ENCODE measurements at regions not wholly inside any gene's neighbourhood (a gene's known extent, or its start where the extent isn't known, plus 50 kb on each side); places are given as distances from the start of the nearest gene placed in this dataset.

DNA sequence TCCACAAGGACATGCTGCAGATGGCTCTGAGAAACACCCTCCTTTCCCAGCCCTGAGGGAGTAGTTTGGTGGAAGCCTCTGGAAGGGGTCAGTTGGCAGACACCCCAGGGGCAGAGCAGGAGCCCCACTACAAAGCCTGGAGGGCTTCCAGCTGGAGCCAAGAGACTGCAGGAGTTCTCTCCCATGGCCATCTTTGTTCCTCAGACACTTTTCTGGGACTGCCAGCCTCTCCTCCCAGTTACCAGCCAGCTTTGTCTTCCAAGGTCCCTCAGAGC is 91.0 kb upstream of the PJA1 start (continued):
- TF ChIP-seq MEF2A (IDR thresholded peaks at IDR 0.05; ENCODE audit: insufficient read depth, low read depth, low read length) (no peak), SMAD5 (IDR thresholded peaks at IDR 0.05; ENCODE audit: low read depth) (no peak), SMARCA5 (IDR thresholded peaks at IDR 0.05) (no peak), ASH2L (IDR thresholded peaks at IDR 0.05; ENCODE audit: borderline replicate concordance, low read depth) (no peak), IRF4 (IDR thresholded peaks at IDR 0.05; ENCODE audit: low read depth, low read length) (no peak), CREB1 (IDR thresholded peaks at IDR 0.05; ENCODE audit: low read depth) (no peak), JUND (IDR thresholded peaks at IDR 0.05; ENCODE audit: low read depth, low read length) (no peak), ESRRA (IDR thresholded peaks at IDR 0.05; ENCODE audit: low read length) (no peak)
- TF ChIP-seq, protein P1, sequence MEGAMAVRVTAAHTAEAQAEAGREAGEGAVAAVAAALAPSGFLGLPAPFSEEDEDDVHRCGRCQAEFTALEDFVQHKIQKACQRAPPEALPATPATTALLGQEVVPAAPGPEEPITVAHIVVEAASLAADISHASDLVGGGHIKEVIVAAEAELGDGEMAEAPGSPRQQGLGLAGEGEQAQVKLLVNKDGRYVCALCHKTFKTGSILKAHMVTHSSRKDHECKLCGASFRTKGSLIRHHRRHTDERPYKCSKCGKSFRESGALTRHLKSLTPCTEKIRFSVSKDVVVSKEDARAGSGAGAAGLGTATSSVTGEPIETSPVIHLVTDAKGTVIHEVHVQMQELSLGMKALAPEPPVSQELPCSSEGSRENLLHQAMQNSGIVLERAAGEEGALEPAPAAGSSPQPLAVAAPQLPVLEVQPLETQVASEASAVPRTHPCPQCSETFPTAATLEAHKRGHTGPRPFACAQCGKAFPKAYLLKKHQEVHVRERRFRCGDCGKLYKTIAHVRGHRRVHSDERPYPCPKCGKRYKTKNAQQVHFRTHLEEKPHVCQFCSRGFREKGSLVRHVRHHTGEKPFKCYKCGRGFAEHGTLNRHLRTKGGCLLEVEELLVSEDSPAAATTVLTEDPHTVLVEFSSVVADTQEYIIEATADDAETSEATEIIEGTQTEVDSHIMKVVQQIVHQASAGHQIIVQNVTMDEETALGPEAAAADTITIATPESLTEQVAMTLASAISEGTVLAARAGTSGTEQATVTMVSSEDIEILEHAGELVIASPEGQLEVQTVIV (IDR thresholded peaks at IDR 0.05; ENCODE audit: borderline replicate concordance, partially characterized antibody), result no peak

DNA sequence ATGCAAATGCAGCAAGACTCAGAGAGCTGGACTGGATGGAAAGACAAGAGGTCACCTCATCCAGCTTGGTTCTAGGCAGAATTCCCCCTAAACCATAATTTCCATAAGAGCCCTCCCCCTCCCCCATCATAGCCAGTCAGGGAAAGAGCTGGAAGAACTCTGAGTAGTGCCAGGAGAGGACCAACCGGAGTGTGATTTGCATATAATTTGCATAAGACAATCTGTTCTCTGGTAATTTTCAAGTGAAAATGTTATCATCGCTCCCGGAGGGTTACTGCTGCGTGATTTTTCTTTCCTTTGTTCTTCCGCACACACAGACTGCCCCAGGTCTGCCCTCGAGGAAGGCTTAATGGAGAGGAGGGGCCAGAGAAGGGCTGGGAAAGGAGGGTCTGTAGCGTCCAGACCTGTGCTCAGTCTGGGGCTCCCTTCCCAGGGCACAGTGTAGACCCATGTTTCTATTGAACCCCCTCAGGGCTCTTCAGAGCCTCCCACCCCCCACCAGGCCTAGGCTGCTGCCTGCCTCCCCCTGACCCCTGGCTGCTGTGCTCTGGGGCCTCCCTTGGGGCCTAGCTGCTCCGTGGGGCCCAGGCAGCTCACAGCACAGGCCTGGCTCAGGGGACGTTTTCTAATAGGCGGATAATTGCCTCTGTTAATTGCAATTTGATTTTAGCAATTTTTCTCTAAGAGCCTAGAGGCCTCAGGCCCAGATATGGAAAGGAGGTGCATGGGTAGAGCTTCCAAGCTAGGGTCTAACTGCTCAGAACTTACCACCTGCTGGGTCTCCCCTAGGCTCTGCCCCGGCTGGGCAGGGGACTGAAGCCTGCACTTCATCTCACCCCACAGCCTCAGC is 90.4 kb upstream of the PJA1 start:
- Histone ChIP-seq H3K79me2 (ENCODE audit: control insufficient read depth, insufficient read depth, low read length) (no peaks in the 10 kb centered on the region), H2AFZ (ENCODE audit: control insufficient read depth, low read depth, low read length) (no peak overlapping the region), H4K20me1 (ENCODE audit: control insufficient read depth, insufficient read depth) (no peaks in the 10 kb centered on the region), H3K36me3 (ENCODE audit: control insufficient read depth in 2 of 2, insufficient read depth in 2 of 2, low read length in 1 of 2) (no peaks in the 10 kb centered on the region), H3K4me2 (ENCODE audit: control insufficient read depth, insufficient read depth) (no peak overlapping the region), H3K9ac (ENCODE audit: control insufficient read depth, insufficient read depth, low read length) (no peak overlapping the region), H3K27ac (ENCODE audit: control insufficient read depth, insufficient read depth) (no peak overlapping the region), H3K4me1 (ENCODE audit: control insufficient read depth, insufficient read depth, low read length) (no peaks in the 10 kb centered on the region), H3K9me3 (replicated peaks; ENCODE audit: control insufficient read depth, insufficient read depth, low read length) (no peaks in the 10 kb centered on the region), H3K27me3 (replicated peaks in 1 of 2; ENCODE audit: control insufficient read depth in 2 of 2, insufficient read depth in 2 of 2, low read length in 1 of 2) (no peaks in the 10 kb centered on the region; a peak in 1 of 4 replicates), H3K4me3 (no peak overlapping the region)
- 30% methylated on average over 11 of the region's 11 CpGs for WGBS (ENCODE audit: insufficient coverage, insufficient replicate concordance, low lambda C conversion rate, missing lambda C conversion rate)
- DNase-seq (ENCODE audit: low read depth, low spot score) (no peak), ATAC-seq (no peak), FAIRE-seq (no peak)
- SMC1A ChIA-PET (ENCODE audit: uncharacterized antibody, unreplicated experiment), result no interaction called here
- CTCF ChIA-PET, result no interaction called here
- TF ChIP-seq SP1 (IDR thresholded peaks at IDR 0.05; ENCODE audit: low read depth, low read length) (no peak), FOS (IDR thresholded peaks at IDR 0.05; ENCODE audit: borderline replicate concordance, extremely low read depth, insufficient read length) (no peak), HCFC1 (IDR thresholded peaks at IDR 0.05; ENCODE audit: low read length) (no peak), NBN (IDR thresholded peaks at IDR 0.05) (no peak), MEF2B (IDR thresholded peaks at IDR 0.05; ENCODE audit: partially characterized antibody, poor library complexity, severe bottlenecking) (no peak), ZNF24 (IDR thresholded peaks at IDR 0.05) (no peak), BCL11A (IDR thresholded peaks at IDR 0.05; ENCODE audit: low read depth, low read length) (no peak), TCF12 (IDR thresholded peaks at IDR 0.05; ENCODE audit: low read depth, low read length) (no peak), ASH2L (IDR thresholded peaks at IDR 0.05; ENCODE audit: borderline replicate concordance, low read depth) (no peak), EED (IDR thresholded peaks at IDR 0.05; ENCODE audit: low read depth) (no peak), HDAC6 (IDR thresholded peaks at IDR 0.05; ENCODE audit: unreplicated experiment) (no peak)
- TF ChIP-seq, protein P2, sequence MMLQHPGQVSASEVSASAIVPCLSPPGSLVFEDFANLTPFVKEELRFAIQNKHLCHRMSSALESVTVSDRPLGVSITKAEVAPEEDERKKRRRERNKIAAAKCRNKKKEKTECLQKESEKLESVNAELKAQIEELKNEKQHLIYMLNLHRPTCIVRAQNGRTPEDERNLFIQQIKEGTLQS (IDR thresholded peaks at IDR 0.05; ENCODE audit: borderline replicate concordance, extremely low read depth, low read depth, low read length), result no peak
- POLR2A ChIA-PET, result no interaction called here
- in situ Hi-C loops (cut with MboI), result no loop called here
- BruUV-seq (replicated peaks), result no TSS peak
- intact Hi-C loops (cut with micrococcal nuclease; ENCODE audit: unreplicated experiment), result no loop called here
- RAD21 ChIA-PET (ENCODE audit: unreplicated experiment), result no interaction called here
